ENCODE measurements at regions not wholly inside any gene's neighbourhood (a gene's known extent, or its start where the extent isn't known, plus 50 kb on each side); places are given as distances from the start of the nearest gene placed in this dataset.

DNA sequence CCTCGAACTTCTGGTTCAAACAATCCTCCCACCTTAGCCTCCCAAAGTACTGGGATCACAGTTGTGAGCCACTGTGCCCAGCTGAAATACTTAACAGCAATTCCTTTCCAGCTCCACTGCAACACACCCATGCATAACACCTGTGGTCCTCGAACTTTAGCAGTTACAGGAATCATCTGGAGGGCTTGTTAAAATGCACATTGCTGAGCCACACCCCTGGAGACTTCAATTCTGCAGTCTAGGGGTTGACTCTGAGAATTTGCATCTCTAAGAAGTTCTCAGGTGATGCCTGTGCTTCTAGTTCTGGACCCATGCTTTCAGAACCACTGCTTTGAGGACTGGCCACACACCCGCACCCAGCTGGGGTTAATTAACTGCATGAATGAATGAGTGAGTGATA, 53.1 kb upstream of the UBL3 start:
- DNase-seq (ENCODE audit: low read depth) = no peak

- no peak for DNase-seq (ENCODE audit: low read depth)
Measured at GRCh38 chr13:29902632-29903305, 52.4 kb upstream of the UBL3 start.

- DNase-seq (ENCODE audit: low read depth) = peak; percentile 98
Measured at GRCh38 chr13:29901710-29902631, 51.6 kb upstream of the UBL3 start.
